ENCODE measurements at regions not wholly inside any gene's neighbourhood (a gene's known extent, or its start where the extent isn't known, plus 50 kb on each side); places are given as distances from the start of the nearest gene placed in this dataset.

GRCh38 chr13:76607866-76608265 is 278.3 kb downstream of the KCTD12 start:
- H3K27ac ChIP-seq (ENCODE audit: low read length) = no peak overlapping the region
- ChIA-PET POLR2A (no interaction called here), CTCF (no interaction called here)
- no peak overlapping the region for H3K4me3 ChIP-seq (ENCODE audit: low read depth in 2 of 2, low read length in 2 of 2)
- no peaks in the 10 kb centered on the region for H3K27me3 ChIP-seq (ENCODE audit: control insufficient read depth, insufficient read depth, low read length)
- no peaks in the 10 kb centered on the region for H3K4me1 ChIP-seq (ENCODE audit: control insufficient read depth, insufficient read depth, low read length)
- ATAC-seq (no peak), DNase-seq (ENCODE audit: low read depth, low spot score) (no peak)
- H3K36me3 ChIP-seq (ENCODE audit: control insufficient read depth, insufficient read depth, low read length) = no peaks in the 10 kb centered on the region
- no TSS peak for BruUV-seq (replicated peaks)
- intact Hi-C loops (cut with micrococcal nuclease; ENCODE audit: unreplicated experiment) = no loop called here
- no peaks in the 10 kb centered on the region for H3K9me3 ChIP-seq (ENCODE audit: control insufficient read depth, insufficient read depth, low read depth, low read length)
- in situ Hi-C loops (cut with HindIII; ENCODE audit: low pct_unique_long_range_greater_than_20kb, low sequenced_read_pairs) = no loop called here
- TF ChIP-seq SIN3A (IDR thresholded peaks at IDR 0.05; ENCODE audit: borderline replicate concordance, insufficient read depth, low read depth, low read length) = no peak
- TF ChIP-seq POLR2AphosphoS5 (IDR thresholded peaks at IDR 0.05; ENCODE audit: low read depth, low read length) = no peak
- TF ChIP-seq TCF7L2 (IDR thresholded peaks at IDR 0.05; ENCODE audit: low read depth, low read length) = no peak
- TF ChIP-seq REST (IDR thresholded peaks at IDR 0.05; ENCODE audit: insufficient read depth in 1 of 2, low read depth in 2 of 2, low read length in 1 of 2) = no peak
- TF ChIP-seq CTCF (IDR thresholded peaks at IDR 0.05) = no peak

- no peaks in the 10 kb centered on the region for H3K36me3 ChIP-seq (ENCODE audit: control insufficient read depth, insufficient read depth, low read length)
- in situ Hi-C loops (cut with HindIII; ENCODE audit: low pct_unique_long_range_greater_than_20kb, low sequenced_read_pairs) (no loop called here), intact Hi-C loops (cut with micrococcal nuclease; ENCODE audit: unreplicated experiment) (no loop called here)
- ChIA-PET CTCF (no interaction called here), POLR2A (no interaction called here)
- no peak for DNase-seq (ENCODE audit: low read depth, low spot score)
- no peak overlapping the region for H3K4me3 ChIP-seq (ENCODE audit: low read depth in 2 of 2, low read length in 2 of 2)
- no TSS peak for BruUV-seq (replicated peaks)
- no peak for ATAC-seq
- no peaks in the 10 kb centered on the region for H3K9me3 ChIP-seq (ENCODE audit: control insufficient read depth, insufficient read depth, low read depth, low read length)
- no peak overlapping the region for H3K27ac ChIP-seq (ENCODE audit: low read length)
- no peak for TF ChIP-seq SIN3A (IDR thresholded peaks at IDR 0.05; ENCODE audit: borderline replicate concordance, insufficient read depth, low read depth, low read length)
- no peak for TF ChIP-seq POLR2AphosphoS5 (IDR thresholded peaks at IDR 0.05; ENCODE audit: low read depth, low read length)
- no peak for TF ChIP-seq CTCF (IDR thresholded peaks at IDR 0.05)
- TF ChIP-seq REST (IDR thresholded peaks at IDR 0.05; ENCODE audit: insufficient read depth in 1 of 2, low read depth in 2 of 2, low read length in 1 of 2) = no peak
- no peak for TF ChIP-seq TCF7L2 (IDR thresholded peaks at IDR 0.05; ENCODE audit: low read depth, low read length)
- no peaks in the 10 kb centered on the region for H3K27me3 ChIP-seq (ENCODE audit: control insufficient read depth, insufficient read depth, low read length)
- H3K4me1 ChIP-seq (ENCODE audit: control insufficient read depth, insufficient read depth, low read length) = no peaks in the 10 kb centered on the region
Observed at GRCh38 chr13:76600081-76600480, 286.1 kb downstream of the KCTD12 start.

Data from Panc1 (cell line).